Activated CD4-positive, alpha-beta T cell treated with anti-CD3 and anti-CD28 coated beads, Interleukin-2, amount 50 U/mL, for 1 hour (primary cell): ENCODE measurements at regions not wholly inside any gene's neighbourhood (a gene's known extent, or its start where the extent isn't known, plus 50 kb on each side); places are given as distances from the start of the nearest gene placed in this dataset.
"Not testable (repeated sequence)": the region's sequence is repeated elsewhere in the genome, so short reads cannot be mapped to it uniquely, and the experiment has no call there.

ENCODE experiments used
- DNase-seq: peaks from one replicate; pipeline ENCODE4 v3.0.0-alpha.2; 2020

DNA sequence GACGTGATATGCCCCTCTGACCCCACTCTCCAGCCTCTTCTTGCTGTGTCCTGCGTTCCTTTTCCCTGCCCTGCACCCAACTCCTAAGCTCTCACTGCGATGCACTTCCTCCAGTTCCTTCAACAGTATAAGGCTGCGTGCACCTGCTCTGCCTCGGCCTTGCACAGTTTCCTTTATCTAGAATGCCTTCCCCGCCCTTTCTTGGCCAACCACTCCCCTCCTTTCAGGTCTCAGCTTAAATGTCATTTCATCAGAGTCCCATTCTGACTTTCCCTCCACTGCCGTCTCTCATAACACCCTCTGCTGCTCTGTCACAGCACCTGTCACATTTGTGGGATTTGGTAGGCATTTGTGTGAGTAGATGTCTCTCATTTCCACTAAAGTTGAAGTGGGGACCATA, 58.4 kb upstream of the NEIL3 start:
- DNase-seq = no peak

DNA sequence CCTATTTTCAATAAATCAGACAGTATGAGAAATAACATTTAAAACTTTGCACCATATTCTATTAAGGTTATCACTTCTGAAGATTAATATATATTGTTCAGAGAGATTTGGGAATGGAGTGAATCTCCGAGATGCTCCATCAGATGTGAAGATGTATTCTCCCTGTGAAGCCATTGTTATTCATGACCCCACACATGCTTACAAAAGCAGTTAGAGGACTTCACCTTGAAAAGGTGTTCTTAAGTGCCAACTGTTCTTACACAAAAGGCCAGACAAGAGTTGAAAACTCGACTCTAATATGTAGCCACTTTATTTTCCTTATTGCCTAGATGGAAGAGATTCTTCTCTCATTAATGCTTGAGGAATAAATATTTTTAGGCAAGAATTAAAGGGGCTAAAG, 54.3 kb upstream of the NEIL3 start:
- DNase-seq = no peak

DNA sequence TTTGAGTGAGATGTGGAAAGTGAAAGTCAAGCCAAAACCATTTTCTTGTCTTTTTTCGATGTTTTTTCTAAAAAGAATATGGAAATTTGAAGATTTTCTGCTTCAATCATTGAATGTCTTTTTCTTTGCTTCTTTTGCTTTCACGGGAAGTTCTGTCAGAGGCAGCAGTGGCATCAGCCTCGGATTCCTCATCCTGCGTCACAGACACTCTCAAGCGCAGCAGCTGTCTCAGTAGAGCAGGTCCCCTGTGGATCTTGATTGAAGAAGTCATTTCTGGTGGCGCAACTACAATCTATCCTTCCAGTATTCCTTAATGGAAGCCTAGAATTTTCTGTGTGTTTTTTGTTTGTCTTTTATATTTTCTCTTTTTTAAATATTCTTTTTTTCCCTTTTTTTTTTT, 52.7 kb upstream of the NEIL3 start:
- no peak for DNase-seq

DNA sequence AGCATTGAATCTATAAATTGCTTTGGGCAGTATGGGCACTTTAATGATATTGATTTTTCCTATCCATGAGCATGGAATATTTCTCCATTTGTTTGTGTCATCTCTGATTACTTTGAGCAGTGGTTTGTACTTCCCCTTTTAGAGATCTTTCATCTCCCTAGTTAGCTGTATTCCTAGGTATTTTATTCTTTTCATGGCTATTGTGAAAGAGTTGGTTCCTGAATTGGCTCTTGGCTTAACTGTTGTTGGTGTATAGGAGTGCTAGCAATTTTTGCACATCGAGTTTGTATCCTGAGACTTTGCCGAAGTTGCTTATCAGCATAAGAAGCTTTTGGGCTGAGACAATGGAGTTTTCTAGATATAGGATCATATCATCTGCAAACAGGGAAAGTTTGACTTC, 50.2 kb upstream of the NEIL3 start:
- not testable (repeated sequence) for DNase-seq
